ENCODE measurements at regions not wholly inside any gene's neighbourhood (a gene's known extent, or its start where the extent isn't known, plus 50 kb on each side); places are given as distances from the start of the nearest gene placed in this dataset.

DNA sequence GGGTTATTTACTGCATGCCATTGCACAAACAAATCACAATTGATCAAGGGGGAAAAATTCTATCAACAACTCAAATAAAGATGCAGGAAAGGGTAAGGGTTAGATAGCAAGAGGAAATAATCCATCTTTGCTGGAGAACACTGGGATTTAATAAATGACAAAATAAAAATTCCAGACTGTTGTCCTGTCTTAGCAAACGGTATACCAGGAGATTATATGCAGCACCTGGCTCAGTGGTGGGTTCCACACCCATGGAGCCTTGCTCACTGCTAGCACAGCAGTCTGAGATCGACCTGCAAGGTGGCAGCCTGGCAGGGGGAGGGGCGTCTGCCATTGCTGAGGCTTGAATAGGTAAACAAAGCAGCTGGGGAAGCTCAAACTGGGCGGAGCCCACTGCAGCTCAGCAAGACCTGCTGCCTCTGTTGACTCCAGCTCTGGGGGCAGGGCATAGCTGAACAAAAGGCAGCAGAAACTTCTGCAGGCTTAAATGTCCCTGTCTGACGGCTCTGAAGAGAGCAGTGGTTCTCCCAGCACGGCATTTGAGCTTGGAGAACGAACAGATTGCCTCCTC lies 296.5 kb upstream of the THSD7B start:
- Mint-ChIP-seq H3K36me3 (ENCODE audit: low read depth) (no peaks in the 10 kb centered on the region), H3K27ac (no peak overlapping the region), H3K9me3 (peaks cover 14% of the 10 kb centered on the region), H3K4me1 (no peaks in the 10 kb centered on the region), H3K27me3 (ENCODE audit: low read depth) (no peaks in the 10 kb centered on the region), H3K4me3 (no peak overlapping the region)
- TF ChIP-seq, protein P1, sequence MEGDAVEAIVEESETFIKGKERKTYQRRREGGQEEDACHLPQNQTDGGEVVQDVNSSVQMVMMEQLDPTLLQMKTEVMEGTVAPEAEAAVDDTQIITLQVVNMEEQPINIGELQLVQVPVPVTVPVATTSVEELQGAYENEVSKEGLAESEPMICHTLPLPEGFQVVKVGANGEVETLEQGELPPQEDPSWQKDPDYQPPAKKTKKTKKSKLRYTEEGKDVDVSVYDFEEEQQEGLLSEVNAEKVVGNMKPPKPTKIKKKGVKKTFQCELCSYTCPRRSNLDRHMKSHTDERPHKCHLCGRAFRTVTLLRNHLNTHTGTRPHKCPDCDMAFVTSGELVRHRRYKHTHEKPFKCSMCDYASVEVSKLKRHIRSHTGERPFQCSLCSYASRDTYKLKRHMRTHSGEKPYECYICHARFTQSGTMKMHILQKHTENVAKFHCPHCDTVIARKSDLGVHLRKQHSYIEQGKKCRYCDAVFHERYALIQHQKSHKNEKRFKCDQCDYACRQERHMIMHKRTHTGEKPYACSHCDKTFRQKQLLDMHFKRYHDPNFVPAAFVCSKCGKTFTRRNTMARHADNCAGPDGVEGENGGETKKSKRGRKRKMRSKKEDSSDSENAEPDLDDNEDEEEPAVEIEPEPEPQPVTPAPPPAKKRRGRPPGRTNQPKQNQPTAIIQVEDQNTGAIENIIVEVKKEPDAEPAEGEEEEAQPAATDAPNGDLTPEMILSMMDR (IDR thresholded peaks at IDR 0.05; ENCODE audit: unreplicated experiment in 3 of 3), result no peak

GRCh38 chr2:136452528-136452927 lies 312.8 kb upstream of the THSD7B start:
- TF ChIP-seq, protein P1 (IDR thresholded peaks at IDR 0.05; ENCODE audit: unreplicated experiment in 3 of 3), result no peak
- Mint-ChIP-seq H3K4me1 (no peaks in the 10 kb centered on the region), H3K27ac (no peak overlapping the region), H3K27me3 (ENCODE audit: low read depth) (peaks cover 8% of the 10 kb centered on the region), H3K36me3 (ENCODE audit: low read depth) (no peaks in the 10 kb centered on the region), H3K4me3 (no peak overlapping the region), H3K9me3 (no peaks in the 10 kb centered on the region)

GRCh38 chr2:136448986-136449780 lies 316.2 kb upstream of the THSD7B start:
- Mint-ChIP-seq H3K4me3 (no peak overlapping the region), H3K27ac (no peak overlapping the region), H3K36me3 (ENCODE audit: low read depth) (no peaks in the 10 kb centered on the region), H3K9me3 (no peaks in the 10 kb centered on the region), H3K27me3 (ENCODE audit: low read depth) (peaks cover 4% of the 10 kb centered on the region), H3K4me1 (peaks cover 2% of the 10 kb centered on the region)
- TF ChIP-seq, protein P1 (IDR thresholded peaks at IDR 0.05; ENCODE audit: unreplicated experiment in 3 of 3), result no peak

DNA sequence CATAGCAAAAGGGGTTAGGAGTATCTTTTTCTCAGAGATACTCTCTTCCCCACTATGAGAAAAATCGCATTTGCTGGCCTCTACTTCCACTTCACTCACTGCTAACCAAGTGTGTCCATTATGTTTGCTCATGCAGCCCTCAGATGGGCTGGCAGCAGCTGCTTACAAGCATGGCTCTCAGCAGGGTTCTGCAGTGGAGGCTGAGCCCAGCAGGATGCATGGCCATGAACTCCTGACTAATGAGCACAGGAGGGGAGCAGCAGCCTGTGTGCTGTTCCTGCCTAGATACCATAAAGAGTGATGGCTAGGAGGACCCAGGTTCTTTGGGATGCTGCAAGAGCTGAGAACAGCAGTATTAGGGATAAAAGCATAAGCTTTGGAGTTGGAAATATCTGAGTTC lies 316.9 kb upstream of the THSD7B start:
- Mint-ChIP-seq H3K4me1 (peaks cover 3% of the 10 kb centered on the region), H3K36me3 (ENCODE audit: low read depth) (no peaks in the 10 kb centered on the region), H3K27me3 (ENCODE audit: low read depth) (peaks cover 4% of the 10 kb centered on the region), H3K9me3 (no peaks in the 10 kb centered on the region), H3K4me3 (no peak overlapping the region), H3K27ac (no peak overlapping the region)
- TF ChIP-seq, protein P1 (IDR thresholded peaks at IDR 0.05; ENCODE audit: unreplicated experiment in 3 of 3), result no peak

GRCh38 chr2:136444323-136444722 lies 321.0 kb upstream of the THSD7B start:
- Mint-ChIP-seq H3K27ac (peak overlapping the region; percentile 60 to 80 (median 72)), H3K27me3 (ENCODE audit: low read depth) (peaks cover 7% of the 10 kb centered on the region), H3K4me3 (no peak overlapping the region), H3K4me1 (peaks cover 3% of the 10 kb centered on the region), H3K9me3 (no peaks in the 10 kb centered on the region), H3K36me3 (ENCODE audit: low read depth) (no peaks in the 10 kb centered on the region)
- TF ChIP-seq, protein P1 (IDR thresholded peaks at IDR 0.05; ENCODE audit: unreplicated experiment in 3 of 3), result no peak

GRCh38 chr2:136443661-136444060 lies 321.7 kb upstream of the THSD7B start:
- Mint-ChIP-seq H3K4me1 (peaks cover 8% of the 10 kb centered on the region), H3K9me3 (no peaks in the 10 kb centered on the region), H3K4me3 (no peak overlapping the region), H3K27ac (peak overlapping the region in 1 of 3 experiments; percentile 72), H3K27me3 (ENCODE audit: low read depth) (peaks cover 7% of the 10 kb centered on the region), H3K36me3 (ENCODE audit: low read depth) (no peaks in the 10 kb centered on the region)
- TF ChIP-seq, protein P1 (IDR thresholded peaks at IDR 0.05; ENCODE audit: unreplicated experiment in 3 of 3), result no peak

Data from nephron (organoid).